Epidermal melanocyte (primary cell): ENCODE measurements at regions not wholly inside any gene's neighbourhood (a gene's known extent, or its start where the extent isn't known, plus 50 kb on each side); places are given as distances from the start of the nearest gene placed in this dataset.

Experiments
- DNase-seq: peaks from one replicate; pipeline ENCODE4 v3.0.0; 2011; ENCODE audit warnings: low spot score; ENCODE audit not compliant: insufficient read length

GRCh38 chr4:108400309-108400708 lies 220.1 kb upstream of the RPL34 start:
- DNase-seq: no peak

GRCh38 chr4:108399610-108400265 lies 220.6 kb upstream of the RPL34 start:
- peak; percentile 52 for DNase-seq

GRCh38 chr4:108398836-108399235 lies 221.5 kb upstream of the RPL34 start:
- DNase-seq: no peak

- no peak for DNase-seq
Measured at GRCh38 chr4:108398316-108398715, 222.1 kb upstream of the RPL34 start.

GRCh38 chr4:108397850-108398249 lies 222.5 kb upstream of the RPL34 start:
- no peak for DNase-seq

GRCh38 chr4:108396900-108397497 lies 223.4 kb upstream of the RPL34 start:
- DNase-seq: no peak

- no peak for DNase-seq
Measured at GRCh38 chr4:108395786-108396185, 224.6 kb upstream of the RPL34 start.

- no peak for DNase-seq
Measured at GRCh38 chr4:108393890-108394472, 225.2 kb upstream of the LEF1 start.

- no peak for DNase-seq
Measured at GRCh38 chr4:108391701-108392455, 223.1 kb upstream of the LEF1 start.

- no peak for DNase-seq
Measured at GRCh38 chr4:108385076-108385475, 216.3 kb upstream of the LEF1 start.

GRCh38 chr4:108384544-108384943 lies 215.8 kb upstream of the LEF1 start:
- no peak for DNase-seq

GRCh38 chr4:108383157-108383556 lies 214.4 kb upstream of the LEF1 start:
- no peak for DNase-seq

GRCh38 chr4:108382751-108383150 lies 214.0 kb upstream of the LEF1 start:
- no peak for DNase-seq

GRCh38 chr4:108378164-108378563 lies 209.4 kb upstream of the LEF1 start:
- no peak for DNase-seq

GRCh38 chr4:108377021-108377420 lies 208.3 kb upstream of the LEF1 start:
- no peak for DNase-seq

GRCh38 chr4:108375434-108375833 lies 206.7 kb upstream of the LEF1 start:
- no peak for DNase-seq

- no peak for DNase-seq
Measured at GRCh38 chr4:108372681-108373080, 203.9 kb upstream of the LEF1 start.

- DNase-seq: no peak
Measured at GRCh38 chr4:108371282-108371681, 202.6 kb upstream of the LEF1 start.

- DNase-seq: no peak
Measured at GRCh38 chr4:108370291-108371141, 201.8 kb upstream of the LEF1 start.

- DNase-seq: no peak
Measured at GRCh38 chr4:108369035-108369655, 200.4 kb upstream of the LEF1 start.

- DNase-seq: no peak
Measured at GRCh38 chr4:108367751-108368150, 199.0 kb upstream of the LEF1 start.
